ENCODE measurements at regions not wholly inside any gene's neighbourhood (a gene's known extent, or its start where the extent isn't known, plus 50 kb on each side); places are given as distances from the start of the nearest gene placed in this dataset.

DNA sequence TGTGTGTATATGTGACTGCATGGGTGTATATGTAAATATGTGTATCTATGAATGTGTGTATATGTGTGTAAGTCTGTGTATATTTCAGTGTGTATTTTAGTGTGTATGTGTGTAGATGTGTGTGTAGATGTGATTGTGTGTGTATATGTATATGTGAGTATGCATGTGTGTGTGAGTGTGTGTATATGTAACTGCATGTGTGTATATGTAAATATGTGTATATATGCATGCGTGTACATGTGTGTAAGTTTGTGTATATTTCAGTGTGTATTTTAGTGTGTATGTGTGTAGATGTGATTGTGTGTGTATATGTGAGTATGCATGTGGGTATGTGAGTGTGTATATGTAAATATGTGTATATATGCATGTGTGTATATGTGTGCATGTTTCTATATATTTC lies 169.9 kb downstream of the MN1 start:
- Histone ChIP-seq H3K36me3 (ENCODE audit: control insufficient read depth, insufficient read depth, low read length) (no peaks in the 10 kb centered on the region), H3K4me3 (ENCODE audit: low read depth, low read length) (no peak overlapping the region), H3K4me2 (ENCODE audit: low read length) (no peak overlapping the region), H3K9ac (no peak overlapping the region), H3K9me3 (ENCODE audit: control insufficient read depth, low read length) (no peaks in the 10 kb centered on the region), H3K4me1 (no peaks in the 10 kb centered on the region), H3K27me3 (ENCODE audit: control insufficient read depth, insufficient read depth, low read length) (no peaks in the 10 kb centered on the region), H2AFZ (no peak overlapping the region), H3K27ac (no peak overlapping the region), H3K79me2 (no peaks in the 10 kb centered on the region)
- no peak for TF ChIP-seq CTCF (IDR thresholded peaks at IDR 0.05)

DNA sequence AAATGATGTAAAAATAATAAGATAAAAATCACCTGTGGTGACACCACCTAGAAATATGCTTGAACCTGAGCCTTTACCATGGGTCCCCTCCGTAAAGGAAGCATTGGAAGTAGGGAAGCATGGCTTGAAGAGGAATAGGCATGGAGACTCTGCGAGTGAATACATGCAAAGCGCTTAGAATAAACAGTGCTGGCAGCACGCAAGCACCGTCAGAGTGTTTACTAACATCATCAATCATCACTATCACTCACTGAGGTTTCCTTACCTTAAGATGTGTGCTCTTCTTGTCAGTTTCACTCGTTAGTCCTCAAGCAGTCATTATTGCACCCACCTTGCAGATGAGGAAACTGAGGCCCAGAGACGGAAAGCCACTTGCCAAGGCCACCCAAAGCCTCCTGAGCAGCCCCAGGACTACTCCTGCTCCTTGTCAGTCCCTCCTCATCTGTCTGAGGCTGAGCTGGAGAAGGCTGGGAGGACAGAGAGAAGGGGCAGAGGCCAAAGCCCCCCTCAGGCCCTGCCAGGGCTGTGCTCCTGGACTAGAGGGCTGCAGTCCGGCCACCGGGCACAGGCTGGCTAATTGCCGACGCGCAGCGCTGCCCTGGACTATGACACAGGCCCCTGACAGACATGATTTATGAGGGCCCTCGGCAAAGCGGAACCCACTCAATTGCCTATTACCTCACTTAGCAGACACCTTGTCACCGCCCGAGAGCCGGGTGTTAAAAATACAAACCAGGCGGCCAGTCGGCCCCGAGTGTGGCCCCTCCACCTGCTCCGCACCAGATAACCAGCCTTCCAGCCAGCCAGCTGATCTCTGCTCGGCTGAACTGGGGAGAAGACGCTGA lies 168.9 kb downstream of the MN1 start:
- H3K4me1 ChIP-seq = no peaks in the 10 kb centered on the region
- no peaks in the 10 kb centered on the region for H3K79me2 ChIP-seq
- H3K27ac ChIP-seq = no peak overlapping the region
- no peak overlapping the region for H3K4me3 ChIP-seq (ENCODE audit: low read depth, low read length)
- no peak overlapping the region for H3K9ac ChIP-seq
- no peak overlapping the region for H3K4me2 ChIP-seq (ENCODE audit: low read length)
- no peaks in the 10 kb centered on the region for H3K27me3 ChIP-seq (ENCODE audit: control insufficient read depth, insufficient read depth, low read length)
- TF ChIP-seq CTCF (IDR thresholded peaks at IDR 0.05) = no peak
- H3K9me3 ChIP-seq (ENCODE audit: control insufficient read depth, low read length) = no peaks in the 10 kb centered on the region
- H2AFZ ChIP-seq = no peak overlapping the region
- no peaks in the 10 kb centered on the region for H3K36me3 ChIP-seq (ENCODE audit: control insufficient read depth, insufficient read depth, low read length)

DNA sequence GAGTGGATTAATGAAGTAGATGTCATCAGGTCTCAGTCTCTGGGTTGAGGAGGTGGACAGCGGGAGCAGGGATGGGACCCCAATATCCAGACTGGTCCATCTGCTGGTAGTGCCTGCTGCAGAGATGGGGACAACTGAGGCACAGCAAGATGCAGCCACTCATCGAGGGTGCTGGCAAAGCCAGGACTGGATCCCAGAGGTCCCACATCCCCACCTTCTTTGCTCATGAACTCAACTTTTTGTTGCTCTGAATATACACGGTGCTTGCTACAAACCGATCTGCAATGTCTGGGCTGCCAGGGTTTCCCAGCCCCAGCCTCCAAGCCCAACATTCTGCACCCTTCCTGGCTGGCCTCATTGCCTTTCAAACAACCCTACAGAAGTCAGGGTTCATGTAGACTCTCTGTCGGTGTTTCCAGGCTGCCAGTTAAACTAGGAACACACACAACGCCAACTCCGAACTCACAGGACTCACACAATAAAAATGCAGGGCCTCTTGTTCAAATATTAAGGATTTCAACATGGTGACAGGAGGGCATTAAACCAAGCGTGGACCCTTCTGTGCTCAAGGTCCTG lies 168.2 kb downstream of the MN1 start:
- H3K9ac ChIP-seq = no peak overlapping the region
- no peak overlapping the region for H3K4me3 ChIP-seq (ENCODE audit: low read depth, low read length)
- no peak overlapping the region for H3K4me2 ChIP-seq (ENCODE audit: low read length)
- no peaks in the 10 kb centered on the region for H3K79me2 ChIP-seq
- no peaks in the 10 kb centered on the region for H3K27me3 ChIP-seq (ENCODE audit: control insufficient read depth, insufficient read depth, low read length)
- H3K9me3 ChIP-seq (ENCODE audit: control insufficient read depth, low read length) = no peaks in the 10 kb centered on the region
- no peaks in the 10 kb centered on the region for H3K36me3 ChIP-seq (ENCODE audit: control insufficient read depth, insufficient read depth, low read length)
- H2AFZ ChIP-seq = no peak overlapping the region
- H3K27ac ChIP-seq = no peak overlapping the region
- no peak for TF ChIP-seq CTCF (IDR thresholded peaks at IDR 0.05)
- no peaks in the 10 kb centered on the region for H3K4me1 ChIP-seq

DNA sequence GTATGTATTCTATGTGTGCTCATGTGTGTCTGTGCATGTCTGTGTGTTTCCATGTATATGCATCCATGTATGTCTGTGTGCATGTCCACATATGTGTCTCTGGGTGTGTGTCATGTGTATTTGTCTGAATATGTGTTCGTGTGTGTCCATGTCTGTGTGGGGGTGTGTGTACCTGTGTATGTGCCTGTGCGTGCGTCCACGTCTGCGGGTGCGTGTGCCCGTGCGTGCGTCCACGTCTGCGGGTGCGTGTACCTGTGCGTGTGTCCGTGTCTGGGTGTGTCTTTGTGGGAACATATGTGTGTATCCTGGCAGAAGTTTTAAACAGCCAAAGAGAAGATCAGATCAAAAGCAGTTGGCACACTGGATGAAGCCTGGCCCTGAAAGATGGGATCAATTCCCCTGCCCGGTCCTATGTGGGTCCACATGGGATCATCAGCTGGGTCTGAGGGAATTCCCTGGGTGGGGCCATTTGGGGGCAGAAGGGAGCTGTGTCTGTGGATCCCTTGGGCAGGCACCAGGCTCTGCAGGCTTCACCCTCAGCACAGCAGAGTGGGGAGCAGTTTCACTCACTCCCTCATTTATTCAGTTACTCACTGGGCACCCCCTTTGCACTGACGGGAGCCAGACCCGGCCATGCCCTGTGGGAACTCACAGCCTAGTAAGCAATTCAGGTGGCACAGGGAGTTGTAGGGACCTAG lies 167.4 kb downstream of the MN1 start:
- Histone ChIP-seq H3K27ac (no peak overlapping the region), H3K27me3 (ENCODE audit: control insufficient read depth, insufficient read depth, low read length) (no peaks in the 10 kb centered on the region), H2AFZ (no peak overlapping the region), H3K79me2 (no peaks in the 10 kb centered on the region), H3K9ac (no peak overlapping the region), H3K36me3 (ENCODE audit: control insufficient read depth, insufficient read depth, low read length) (no peaks in the 10 kb centered on the region), H3K9me3 (ENCODE audit: control insufficient read depth, low read length) (no peaks in the 10 kb centered on the region), H3K4me1 (no peaks in the 10 kb centered on the region), H3K4me3 (ENCODE audit: low read depth, low read length) (no peak overlapping the region), H3K4me2 (ENCODE audit: low read length) (no peak overlapping the region)
- TF ChIP-seq CTCF (IDR thresholded peaks at IDR 0.05) = no peak
